Thyroid gland (tissue), 4 donors: ENCODE measurements at regions not wholly inside any gene's neighbourhood (a gene's known extent, or its start where the extent isn't known, plus 50 kb on each side); places are given as distances from the start of the nearest gene placed in this dataset.

Source experiments
- DNase-seq, 2 donors: peaks; one replicate each; pipeline ENCODE4 v3.0.0-alpha.2; 2019
- H3K27ac ChIP-seq, 3 donors: fragments of 200-600 bp; sonication (generic); 1 replicate in 2 of 3; 2 replicates in 1 of 3; pipeline ENCODE4 v1.5.1; 2016 to 2019; ENCODE audit warnings: mild to moderate bottlenecking in 1 of 3, moderate library complexity in 1 of 3
- H3K27me3 ChIP-seq: fragments of 200-600 bp; sonication (generic); one replicate; pipeline ENCODE4 v1.5.1; 2019
- H3K36me3 ChIP-seq, 2 donors: fragments of 200-600 bp; sonication (generic); one replicate each; pipeline ENCODE4 v1.5.1; 2016 to 2019
- H3K4me1 ChIP-seq, 2 donors: fragments of 200-600 bp; sonication (generic); one replicate each; pipeline ENCODE4 v1.5.1; 2017 to 2019
- H3K4me3 ChIP-seq, 3 donors: fragments of 200-600 bp; sonication (generic); replicated peaks in 1 of 3; 1 replicate in 2 of 3; 2 replicates in 1 of 3; pipeline ENCODE4 v1.5.1; 2016; ENCODE audit warnings: mild to moderate bottlenecking in 1 of 3
- H3K9me3 ChIP-seq: fragments of 200-600 bp; sonication (generic); one replicate; pipeline ENCODE4 v1.5.1; 2017
- POLR2A ChIP-seq, 2 donors: fragments of 450-650 bp; IDR thresholded peaks; one replicate each; pipeline ENCODE4 v1.6.1; 2017; ENCODE audit warnings: antibody characterized with exemption in 2 of 2, mild to moderate bottlenecking in 2 of 2, moderate library complexity in 1 of 2
- WGBS, 2 donors: methylation state at CpG; one replicate each; pipeline ENCODE4 v1.1.5; 2017; 5-methylcytosine and 5-hydroxymethylcytosine counted together
- intact Hi-C: fragments of 100-400 bp; cut with DNase I; formaldehyde crosslinking; loops from one replicate; pipeline ENCODE4 v1.15.1; 2023
- TF ChIP-seq, protein P1 (sequence below), 6 experiments: fragments of 200-600 bp in 3 of 6; fragments of 450-650 bp in 3 of 6; sonication (generic) in 3 of 6; IDR thresholded peaks; one replicate each; pipeline ENCODE4 v1.5.1; 2016 to 2019; ENCODE audit warnings: antibody characterized with exemption in 6 of 6, mild to moderate bottlenecking in 2 of 6, inconsistent platforms in 1 of 6, moderate library complexity in 1 of 6

DNA sequence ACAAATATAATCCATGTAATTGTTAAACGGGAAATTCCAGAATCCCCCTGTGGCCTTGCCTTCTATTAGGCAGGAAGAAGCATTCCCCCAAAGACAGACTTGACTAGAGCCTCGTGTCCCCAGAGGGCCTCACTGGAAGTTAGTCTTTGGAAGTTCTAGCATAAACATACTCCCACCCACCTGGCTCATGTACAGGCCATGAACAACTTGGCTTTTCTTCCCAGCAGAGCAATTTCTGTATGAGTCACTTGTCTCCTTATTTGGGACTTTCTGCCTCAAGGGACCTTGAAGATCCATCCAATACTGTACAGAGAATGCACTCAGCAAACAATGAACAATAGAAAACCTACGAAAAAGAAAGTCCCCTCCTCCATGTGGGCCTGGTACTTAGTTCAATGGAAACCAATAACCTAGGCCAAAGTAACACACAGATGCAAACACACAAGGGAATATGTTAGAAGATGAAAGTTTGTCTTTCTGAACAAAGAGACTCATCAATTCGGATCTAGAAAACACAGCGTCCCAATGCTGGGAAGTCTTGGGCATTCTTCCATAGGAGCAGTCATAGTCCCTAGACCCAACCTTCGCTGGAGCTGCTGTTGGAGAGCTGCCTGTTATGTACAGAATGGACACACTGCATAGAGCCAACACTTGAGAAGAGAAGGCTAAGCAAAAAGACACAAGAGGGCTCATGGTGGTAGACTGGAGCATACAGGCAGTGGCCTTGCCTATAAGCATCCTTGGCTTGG is 303.5 kb downstream of the HRH4 start:
- Histone ChIP-seq H3K4me1 (no peaks in the 10 kb centered on the region), H3K9me3 (no peaks in the 10 kb centered on the region), H3K27ac (no peak overlapping the region), H3K4me3 (no peak overlapping the region), H3K27me3 (no peaks in the 10 kb centered on the region), H3K36me3 (no peaks in the 10 kb centered on the region)
- no peak for DNase-seq
- no peak for TF ChIP-seq POLR2A (IDR thresholded peaks at IDR 0.05)
- TF ChIP-seq, protein P1, sequence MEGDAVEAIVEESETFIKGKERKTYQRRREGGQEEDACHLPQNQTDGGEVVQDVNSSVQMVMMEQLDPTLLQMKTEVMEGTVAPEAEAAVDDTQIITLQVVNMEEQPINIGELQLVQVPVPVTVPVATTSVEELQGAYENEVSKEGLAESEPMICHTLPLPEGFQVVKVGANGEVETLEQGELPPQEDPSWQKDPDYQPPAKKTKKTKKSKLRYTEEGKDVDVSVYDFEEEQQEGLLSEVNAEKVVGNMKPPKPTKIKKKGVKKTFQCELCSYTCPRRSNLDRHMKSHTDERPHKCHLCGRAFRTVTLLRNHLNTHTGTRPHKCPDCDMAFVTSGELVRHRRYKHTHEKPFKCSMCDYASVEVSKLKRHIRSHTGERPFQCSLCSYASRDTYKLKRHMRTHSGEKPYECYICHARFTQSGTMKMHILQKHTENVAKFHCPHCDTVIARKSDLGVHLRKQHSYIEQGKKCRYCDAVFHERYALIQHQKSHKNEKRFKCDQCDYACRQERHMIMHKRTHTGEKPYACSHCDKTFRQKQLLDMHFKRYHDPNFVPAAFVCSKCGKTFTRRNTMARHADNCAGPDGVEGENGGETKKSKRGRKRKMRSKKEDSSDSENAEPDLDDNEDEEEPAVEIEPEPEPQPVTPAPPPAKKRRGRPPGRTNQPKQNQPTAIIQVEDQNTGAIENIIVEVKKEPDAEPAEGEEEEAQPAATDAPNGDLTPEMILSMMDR (IDR thresholded peaks at IDR 0.05), result no peak
- 52 to 63% methylated on average over 6 of the region's 6 CpGs for WGBS, 2 donors
- intact Hi-C loops, result no loop called here

DNA sequence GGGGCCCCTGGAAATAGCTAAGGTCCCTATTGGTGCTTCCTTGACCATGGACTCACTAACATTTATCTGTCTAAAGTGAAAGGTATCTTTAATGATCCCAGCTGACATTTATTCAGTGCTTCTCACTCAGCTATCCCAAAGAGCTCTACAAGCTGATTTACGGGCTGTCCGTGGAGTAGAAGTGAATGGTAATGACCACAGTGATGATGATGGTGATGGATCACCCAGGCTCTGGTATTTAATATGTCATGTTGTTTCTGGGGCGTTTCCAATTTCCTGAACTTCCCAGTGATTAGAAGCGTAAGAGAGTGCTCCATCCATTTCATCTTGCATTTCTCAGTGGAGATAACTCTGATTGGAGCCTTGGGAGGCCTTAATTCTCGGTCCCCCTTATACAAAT is 304.3 kb downstream of the HRH4 start:
- Histone ChIP-seq H3K27ac (no peak overlapping the region), H3K4me1 (no peaks in the 10 kb centered on the region), H3K27me3 (no peaks in the 10 kb centered on the region), H3K36me3 (no peaks in the 10 kb centered on the region), H3K9me3 (no peaks in the 10 kb centered on the region), H3K4me3 (no peak overlapping the region)
- no peak for DNase-seq
- no peak for TF ChIP-seq POLR2A (IDR thresholded peaks at IDR 0.05)
- TF ChIP-seq, protein P1 (IDR thresholded peaks at IDR 0.05), result no peak
- 79 to 88% methylated on average over 5 of the region's 5 CpGs for WGBS, 2 donors
- intact Hi-C loops, result no loop called here

DNA sequence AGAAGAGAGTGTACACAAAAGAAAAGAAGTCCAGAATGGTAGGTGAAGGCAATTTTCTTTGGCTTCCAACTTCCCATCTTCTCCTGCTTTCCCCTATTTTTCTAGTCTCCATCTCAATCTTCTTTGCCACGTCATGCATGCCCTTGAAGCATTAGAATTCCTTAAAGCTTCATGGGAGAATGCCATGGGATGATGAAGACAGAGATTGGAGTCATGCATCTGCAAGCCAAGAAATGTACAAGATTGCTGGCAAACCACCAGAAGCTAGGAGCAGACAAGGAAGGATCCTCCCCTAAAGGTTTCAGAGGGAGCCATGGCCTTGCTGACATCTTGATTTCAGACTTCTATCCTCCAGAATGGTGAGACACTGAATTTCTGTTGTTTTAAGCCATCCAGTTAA is 305.9 kb downstream of the HRH4 start:
- Histone ChIP-seq H3K4me3 (no peak overlapping the region), H3K9me3 (no peaks in the 10 kb centered on the region), H3K27ac (no peak overlapping the region), H3K4me1 (no peaks in the 10 kb centered on the region), H3K27me3 (no peaks in the 10 kb centered on the region), H3K36me3 (no peaks in the 10 kb centered on the region)
- DNase-seq, result no peak
- WGBS, 2 donors, result 68 to 70% methylated on average over 1 of the region's 1 CpG
- TF ChIP-seq, protein P1 (IDR thresholded peaks at IDR 0.05), result no peak
- TF ChIP-seq POLR2A (IDR thresholded peaks at IDR 0.05), result no peak
- intact Hi-C loops, result no loop called here

DNA sequence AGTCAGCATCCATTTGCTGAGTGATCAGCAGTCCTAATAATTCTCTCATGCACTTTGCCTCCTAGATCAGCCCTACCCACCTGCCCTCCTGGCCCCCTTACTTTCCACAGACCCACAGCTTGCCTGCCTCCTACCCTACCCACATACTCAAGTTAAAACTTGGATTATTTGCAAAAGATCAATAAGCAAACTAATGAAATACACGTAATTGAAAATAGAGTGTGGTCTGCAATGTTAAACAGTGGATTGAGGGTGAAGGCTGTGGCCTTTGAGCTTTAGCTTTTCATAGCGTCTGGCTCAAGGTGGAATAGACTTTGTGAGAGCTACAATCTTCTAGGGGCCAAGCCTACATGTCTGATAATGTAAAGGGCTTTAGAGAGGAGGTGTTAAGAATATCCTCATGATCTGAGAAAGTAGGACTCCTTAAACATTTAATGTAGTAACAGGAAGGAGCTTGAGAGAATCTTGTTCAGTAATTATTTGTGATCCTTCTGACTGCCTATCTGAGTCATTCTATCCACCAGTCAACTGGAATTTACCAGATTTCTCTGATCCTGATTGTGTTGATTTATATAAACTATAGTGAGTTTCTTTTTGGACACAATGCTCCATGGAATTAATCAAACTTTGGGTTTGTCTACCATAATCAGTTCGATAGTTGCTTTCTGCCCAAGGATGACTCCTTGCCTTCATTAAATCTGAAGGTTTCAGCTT is 310.0 kb downstream of the HRH4 start:
- Histone ChIP-seq H3K27me3 (no peaks in the 10 kb centered on the region), H3K4me3 (no peak overlapping the region), H3K4me1 (no peaks in the 10 kb centered on the region), H3K27ac (no peak overlapping the region), H3K9me3 (no peaks in the 10 kb centered on the region), H3K36me3 (no peaks in the 10 kb centered on the region)
- TF ChIP-seq, protein P1 (IDR thresholded peaks at IDR 0.05), result no peak
- TF ChIP-seq POLR2A (IDR thresholded peaks at IDR 0.05), result no peak
- DNase-seq, result no peak
- 95 to 96% methylated on average over 3 of the region's 3 CpGs for WGBS, 2 donors
- intact Hi-C loops, result no loop called here

DNA sequence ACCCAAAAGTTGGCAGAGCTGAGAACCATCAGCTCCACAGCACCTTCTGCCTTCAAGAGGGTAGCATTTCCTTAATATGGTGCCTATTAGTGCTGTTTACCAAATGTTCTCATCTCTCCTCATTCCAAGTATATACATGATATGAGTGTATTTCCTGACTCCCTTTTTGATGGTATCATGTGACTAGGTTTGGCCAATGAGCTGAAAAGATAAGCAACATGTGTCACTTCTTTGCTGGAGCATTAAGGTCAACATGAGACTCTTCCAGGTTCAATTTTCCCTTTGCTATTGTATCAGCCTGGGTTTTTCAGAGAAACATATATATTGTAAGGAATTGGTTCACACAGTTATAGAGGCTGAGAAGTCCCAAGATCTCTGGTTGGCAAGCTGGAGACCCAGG is 310.9 kb downstream of the HRH4 start:
- intact Hi-C loops, result no loop called here
- no peaks in the 10 kb centered on the region for H3K4me1 ChIP-seq
- H3K27ac ChIP-seq, result no peak overlapping the region
- no peaks in the 10 kb centered on the region for H3K36me3 ChIP-seq
- no peak overlapping the region for H3K4me3 ChIP-seq
- no peak for DNase-seq
- no peaks in the 10 kb centered on the region for H3K9me3 ChIP-seq
- no peaks in the 10 kb centered on the region for H3K27me3 ChIP-seq
- TF ChIP-seq, protein P1 (IDR thresholded peaks at IDR 0.05), result no peak
- TF ChIP-seq POLR2A (IDR thresholded peaks at IDR 0.05), result no peak
